GM23338 (cell line): ENCODE measurements at regions not wholly inside any gene's neighbourhood (a gene's known extent, or its start where the extent isn't known, plus 50 kb on each side); places are given as distances from the start of the nearest gene placed in this dataset.

Experiments used
- CREB1 ChIP-seq: fragments of 250-450 bp; sonication (Bioruptor Pico); IDR thresholded peaks from 2 replicates; pipeline ENCODE4 v1.5.0; 2020; ENCODE audit warnings: low read depth, mild to moderate bottlenecking, moderate library complexity
- CTCF ChIP-seq, 2 experiments: fragments of 200-600 bp in 1 of 2; sonication (generic) in 1 of 2; conservative IDR thresholded peaks; 2 replicates each; pipeline versions ENCODE4 v1.5.1 to v1.6.1; 2016 to 2017; ENCODE audit warnings: antibody characterized with exemption in 2 of 2, low read depth in 2 of 2, mild to moderate bottlenecking in 2 of 2, moderate library complexity in 1 of 2
- ETS1 ChIP-seq: IDR thresholded peaks from 2 replicates; pipeline ENCODE4 v1.6.1; 2016; ENCODE audit warnings: antibody characterized with exemption
- EZH2 ChIP-seq: fragments of 200-600 bp; sonication (generic); IDR thresholded peaks from one replicate; pipeline ENCODE4 v1.8.0; 2017; ENCODE audit warnings: antibody characterized with exemption, mild to moderate bottlenecking, low read depth; ENCODE audit not compliant: unreplicated experiment
- EZH2phosphoT487 ChIP-seq: fragments of 200-600 bp; sonication (generic); IDR thresholded peaks from one replicate; pipeline ENCODE4 v1.8.1; 2018; ENCODE audit warnings: antibody characterized with exemption; ENCODE audit not compliant: unreplicated experiment
- JUNB ChIP-seq: IDR thresholded peaks from one replicate; pipeline ENCODE4 v1.6.1; 2016; ENCODE audit warnings: antibody characterized with exemption; ENCODE audit not compliant: unreplicated experiment
- NANOG ChIP-seq: IDR thresholded peaks from 2 replicates; pipeline ENCODE4 v1.6.1; 2016; ENCODE audit warnings: antibody characterized with exemption, borderline replicate concordance
- POLR2AphosphoS5 ChIP-seq: IDR thresholded peaks from 2 replicates; pipeline ENCODE4 v1.6.1; 2016; ENCODE audit warnings: antibody characterized with exemption, low read depth
- REST ChIP-seq: IDR thresholded peaks from one replicate; pipeline ENCODE4 v1.6.1; 2018; ENCODE audit warnings: antibody characterized with exemption; ENCODE audit not compliant: unreplicated experiment
- STAT1 ChIP-seq: IDR thresholded peaks from one replicate; pipeline ENCODE4 v1.6.1; 2016; ENCODE audit warnings: antibody characterized with exemption; ENCODE audit not compliant: unreplicated experiment
- ZNF114 ChIP-seq: fragments of 250-450 bp; sonication (Bioruptor Pico); IDR thresholded peaks from 2 replicates; pipeline ENCODE4 v1.5.0; 2020; ENCODE audit warnings: mild to moderate bottlenecking, moderate library complexity
- ZNF462 ChIP-seq: fragments of 250-450 bp; sonication (Bioruptor Pico); IDR thresholded peaks from 2 replicates; pipeline ENCODE4 v1.5.0; 2020; ENCODE audit warnings: mild to moderate bottlenecking, moderate library complexity

- TF ChIP-seq REST (no peak), CTCF (conservative IDR thresholded peaks at IDR 0.05; ENCODE audit: low read depth in 2 of 2) (no peak), EZH2phosphoT487 (no peak), EZH2 (no peak), POLR2AphosphoS5 (no peak), CREB1 (CRISPR knock-in tag) (no peak), ETS1 (no peak), STAT1 (no peak), ZNF114 (CRISPR knock-in tag) (no peak), ZNF462 (CRISPR knock-in tag) (no peak), NANOG (no peak), JUNB (no peak)
These were observed 628.3 kb upstream of the ADGRL2 start for GRCh38 chr1:81172483-81172882.
